ENCODE measurements at regions not wholly inside any gene's neighbourhood (a gene's known extent, or its start where the extent isn't known, plus 50 kb on each side); places are given as distances from the start of the nearest gene placed in this dataset.
"Not testable (repeated sequence)": the region's sequence is repeated elsewhere in the genome, so short reads cannot be mapped to it uniquely, and the experiment has no call there.

- no peak for DNase-seq
These were observed 240.7 kb upstream of the DNAJC19 start for GRCh38 chr3:181230258-181230657.

DNA sequence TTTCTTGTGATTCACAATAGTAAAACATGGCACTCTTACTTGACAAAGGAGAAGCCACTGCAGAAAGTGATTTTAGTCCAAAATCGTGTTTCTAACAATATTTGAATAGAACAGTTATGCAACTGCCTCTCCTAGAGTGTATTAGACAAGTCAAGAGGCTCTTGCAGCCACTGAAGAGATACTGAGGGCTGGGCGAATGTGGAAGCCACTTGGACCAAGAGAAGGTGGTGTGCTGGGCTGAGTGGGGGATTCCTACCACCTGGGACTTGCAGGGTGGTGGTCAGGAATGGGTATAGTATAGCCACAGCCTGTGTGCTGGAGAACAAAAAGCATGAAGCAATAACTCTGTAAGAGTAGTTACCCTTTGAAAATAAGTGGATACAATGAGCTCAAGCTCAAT is 223.8 kb upstream of the DNAJC19 start:
- DNase-seq = no peak

GRCh38 chr3:181212271-181212670 is 222.7 kb upstream of the DNAJC19 start:
- no peak for DNase-seq

DNA sequence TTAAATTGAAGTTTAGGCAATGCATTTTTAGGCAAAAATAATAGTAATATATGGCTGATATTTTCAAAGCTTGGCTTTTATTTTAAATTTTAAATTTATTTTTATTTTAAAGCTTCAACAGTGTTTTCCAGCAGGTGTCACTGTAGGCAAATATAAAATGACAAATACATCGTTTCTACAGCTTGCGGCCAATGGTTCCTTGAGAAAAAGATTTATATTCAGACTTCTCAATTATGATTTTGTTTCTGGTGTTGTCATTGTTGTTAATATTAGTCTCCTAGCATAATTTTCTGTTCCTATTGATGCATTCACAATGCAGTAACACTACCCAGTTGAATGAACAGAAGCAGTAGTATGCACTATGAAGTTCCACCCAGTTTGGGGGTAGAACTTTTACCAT is 220.7 kb upstream of the DNAJC19 start:
- DNase-seq = no peak

DNA sequence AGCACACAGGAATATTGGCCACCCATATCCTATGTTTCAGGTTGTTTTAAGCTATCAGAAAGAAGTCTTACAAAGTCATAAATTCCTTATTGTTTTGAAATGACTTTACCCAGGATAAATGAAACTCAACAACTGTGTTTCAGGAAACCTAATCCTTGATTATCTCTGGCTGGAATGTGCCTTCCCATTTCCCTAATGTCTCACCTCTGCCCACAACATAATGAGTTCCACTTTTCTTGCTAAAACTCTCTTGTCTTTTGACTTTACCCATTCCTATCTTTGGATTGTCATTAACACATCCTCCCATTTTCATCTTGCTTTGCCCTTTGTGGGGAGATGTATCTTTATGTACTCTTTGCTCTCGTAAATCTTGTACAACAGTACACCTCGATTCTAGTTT is 200.0 kb upstream of the DNAJC19 start:
- DNase-seq = no peak

- no peak for DNase-seq
These were observed 194.2 kb upstream of the DNAJC19 start for GRCh38 chr3:181183764-181184163.

DNA sequence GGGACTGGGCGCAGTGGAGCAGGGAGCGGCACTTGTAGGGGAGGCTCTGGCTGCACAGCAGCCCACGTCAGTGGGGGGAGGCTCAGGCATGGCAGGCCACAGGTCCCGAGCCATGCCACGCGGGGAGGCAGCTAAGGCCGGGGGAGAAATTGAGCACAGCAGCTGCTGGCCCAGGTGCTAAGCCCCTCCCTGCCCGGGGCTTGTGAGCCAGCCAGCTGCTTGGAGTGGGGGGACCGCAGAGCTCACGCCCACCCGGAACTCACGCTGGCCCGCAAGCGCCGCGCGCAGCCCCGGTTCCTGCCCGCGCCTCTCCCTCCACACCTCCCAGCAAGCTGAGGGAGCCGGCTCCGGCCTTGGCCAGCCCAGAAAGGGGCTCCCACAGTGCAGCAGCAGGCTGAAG is 193.5 kb upstream of the DNAJC19 start:
- DNase-seq = not testable (repeated sequence)

GRCh38 chr3:181178991-181179390 is 189.5 kb upstream of the DNAJC19 start:
- DNase-seq = no peak

GRCh38 chr3:181176601-181177000 is 187.1 kb upstream of the DNAJC19 start:
- DNase-seq = no peak

DNA sequence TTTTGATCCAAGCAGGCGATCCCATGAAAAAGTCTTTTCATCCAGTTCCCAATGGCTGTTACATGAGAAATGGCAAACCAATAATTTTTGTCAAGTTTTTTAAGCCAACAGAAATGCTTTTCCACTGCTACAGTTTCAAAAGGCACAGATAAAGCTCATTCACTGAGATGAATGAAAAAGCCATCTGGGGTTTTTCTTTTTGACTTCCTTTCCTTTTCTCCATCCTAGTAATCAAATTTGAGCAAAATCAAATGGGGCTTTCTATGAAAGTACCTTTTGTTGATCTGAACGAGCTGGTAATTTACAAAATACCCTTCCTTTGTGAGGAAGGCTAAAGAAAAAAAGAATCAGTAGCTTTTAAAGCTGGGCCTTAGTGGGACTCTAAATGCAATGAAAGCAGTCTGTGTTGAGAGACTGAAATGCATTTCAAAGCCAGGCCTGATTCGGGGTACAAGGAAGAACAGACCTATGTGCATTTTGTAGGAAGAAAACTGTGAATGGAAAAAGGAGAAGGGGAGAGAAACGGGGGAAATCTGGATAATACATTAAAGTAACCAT is 185.2 kb upstream of the DNAJC19 start:
- DNase-seq = no peak

- no peak for DNase-seq
These were observed 184.5 kb upstream of the DNAJC19 start for GRCh38 chr3:181174022-181174421.

DNA sequence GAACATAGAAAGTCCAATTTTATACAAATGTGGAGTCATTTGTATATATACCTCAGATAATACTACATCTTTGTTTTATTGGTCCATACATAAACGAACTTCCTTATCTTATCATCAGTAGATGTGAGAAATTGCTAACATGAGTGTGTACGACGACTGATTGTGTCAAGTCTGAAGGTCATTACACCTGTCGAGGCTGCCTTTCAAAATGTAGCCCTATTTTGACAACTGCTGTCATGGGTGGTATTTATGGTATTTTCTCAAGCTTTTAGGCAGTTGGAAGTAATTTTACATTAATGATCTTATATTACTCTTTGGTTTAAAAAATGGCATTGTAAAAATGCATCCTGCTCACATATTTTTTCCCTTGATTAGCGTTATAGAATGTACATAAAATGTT is 183.7 kb upstream of the DNAJC19 start:
- DNase-seq = no peak

DNA sequence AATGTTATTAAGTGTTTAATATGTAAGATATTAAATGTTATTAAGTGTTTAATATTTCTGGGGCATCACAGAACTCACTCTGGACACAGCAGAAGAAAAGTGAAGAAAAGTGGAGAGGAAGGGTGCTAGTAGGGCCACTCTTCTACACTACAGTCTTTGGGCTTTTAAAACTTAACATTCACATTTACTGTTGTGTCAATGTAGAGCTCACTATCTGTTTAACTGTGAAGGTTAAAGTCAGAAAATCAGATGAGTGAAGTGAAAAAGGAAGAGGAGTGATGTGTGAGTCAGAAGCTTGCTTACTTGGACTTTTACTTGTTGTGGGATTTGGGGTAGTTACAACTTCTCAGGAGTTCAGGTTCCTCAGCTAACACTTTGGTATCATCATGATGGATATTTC is 145.3 kb upstream of the DNAJC19 start:
- DNase-seq = no peak

DNA sequence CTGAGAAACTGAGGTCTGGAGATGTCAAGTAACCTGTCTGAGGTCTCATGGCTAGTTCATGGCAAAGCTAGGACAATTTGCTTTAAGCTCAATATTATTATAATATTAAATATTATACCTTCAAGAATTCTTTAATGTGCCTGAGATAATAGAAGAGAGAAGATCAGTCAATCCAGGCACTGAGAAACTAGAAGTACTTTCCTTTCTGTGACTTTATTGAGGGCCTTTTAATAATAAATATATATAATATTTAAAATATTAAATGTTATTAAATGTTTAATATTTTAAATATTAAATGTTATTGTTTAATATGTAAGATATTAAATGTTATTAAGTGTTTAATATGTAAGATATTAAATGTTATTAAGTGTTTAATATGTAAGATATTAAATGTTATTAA is 144.3 kb upstream of the DNAJC19 start:
- no peak for DNase-seq

- DNase-seq = no peak
These were observed 116.1 kb upstream of the DNAJC19 start for GRCh38 chr3:181105646-181106045.

- DNase-seq = no peak
These were observed 114.1 kb upstream of the DNAJC19 start for GRCh38 chr3:181103605-181104004.

DNA sequence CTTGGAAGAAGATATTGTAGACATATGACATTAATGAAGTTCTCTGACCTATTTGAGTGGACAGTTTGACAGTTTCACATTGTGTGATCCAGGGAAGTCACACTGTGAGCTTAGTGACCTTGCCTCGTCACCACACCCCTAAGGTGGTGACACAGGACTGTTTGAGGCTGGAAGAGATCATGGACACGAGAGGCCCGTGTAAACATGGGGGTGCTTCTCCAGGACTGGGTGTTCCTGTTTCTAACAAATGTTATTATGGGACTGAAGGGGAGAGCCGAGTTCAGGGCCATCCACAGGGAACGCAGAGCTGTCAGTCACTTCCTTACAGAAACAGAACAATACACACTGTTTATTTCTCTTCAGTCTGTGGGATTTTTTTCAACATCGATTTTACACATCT is 96.5 kb upstream of the DNAJC19 start:
- no peak for DNase-seq

GRCh38 chr3:181081930-181082329 is 92.4 kb upstream of the DNAJC19 start:
- no peak for DNase-seq

DNA sequence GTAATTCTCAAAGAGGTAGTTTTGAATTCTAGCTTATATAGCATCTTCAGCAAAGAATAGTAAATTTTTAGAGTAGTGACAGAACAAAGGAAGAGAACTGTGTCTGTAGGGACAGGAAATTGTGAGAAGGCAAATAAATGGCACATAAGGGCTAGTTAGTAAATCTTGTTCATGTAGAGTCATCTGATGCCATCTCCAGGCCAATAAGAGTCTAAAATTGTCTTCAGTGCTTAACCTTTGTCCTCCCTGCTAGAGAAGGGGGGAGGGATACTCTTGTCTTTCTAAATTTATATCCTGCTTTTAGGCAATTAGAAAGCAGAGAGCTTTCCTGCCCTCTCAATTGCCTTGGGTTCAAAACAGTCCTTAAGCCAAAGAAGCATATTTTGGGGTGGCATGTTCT is 87.0 kb upstream of the DNAJC19 start:
- no peak for DNase-seq

GRCh38 chr3:181075098-181075497 is 85.6 kb upstream of the DNAJC19 start:
- DNase-seq = no peak

DNA sequence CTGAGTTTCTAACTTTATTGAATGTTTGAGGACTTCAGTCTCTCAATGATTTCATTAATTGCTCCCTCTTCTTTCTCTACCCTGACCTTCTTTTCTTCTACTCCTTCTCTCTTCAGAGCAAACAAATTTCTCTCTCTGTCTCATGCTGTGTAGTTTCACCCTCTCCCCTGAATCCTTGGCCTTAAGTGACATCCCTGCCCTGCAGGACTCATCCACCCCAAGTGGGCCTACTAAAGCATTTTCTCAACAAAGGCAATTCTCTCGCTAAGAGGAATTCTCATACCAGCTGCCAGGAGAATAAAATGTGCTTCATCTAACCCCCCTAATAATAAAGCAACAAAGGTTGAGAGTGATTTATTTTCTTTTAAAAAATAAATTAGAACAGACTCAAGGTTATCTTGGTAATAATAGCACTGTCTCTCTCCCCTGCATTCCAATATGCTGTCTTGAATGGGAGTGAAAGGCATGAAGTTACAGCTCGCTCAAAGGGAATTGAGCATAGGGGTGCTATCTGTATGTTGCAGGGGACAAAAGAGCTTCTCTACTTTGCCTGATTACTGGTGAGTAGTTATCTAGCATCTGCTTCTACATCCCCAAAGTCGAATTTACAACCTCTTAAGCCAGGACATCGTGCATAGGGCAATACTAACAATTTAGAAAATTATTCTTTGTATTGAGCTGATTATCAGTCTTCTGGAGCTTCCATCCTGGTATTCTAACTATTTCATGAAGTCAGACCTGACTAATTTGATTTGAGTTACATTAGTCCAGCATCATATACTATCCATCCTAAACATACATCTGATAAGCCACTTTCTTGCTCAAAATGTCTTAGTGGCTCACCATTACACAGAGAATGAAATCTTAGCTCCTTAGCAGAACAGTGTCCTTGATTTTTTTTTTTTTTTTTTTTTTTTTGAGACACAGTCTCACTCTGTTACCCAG is 76.9 kb upstream of the DNAJC19 start:
- no peak for DNase-seq

GRCh38 chr3:181056136-181056732 is 66.7 kb upstream of the DNAJC19 start:
- no peak for DNase-seq

- no peak for DNase-seq
These were observed 65.0 kb upstream of the DNAJC19 start for GRCh38 chr3:181054538-181054937.

GRCh38 chr3:181052256-181052655 is 62.7 kb upstream of the DNAJC19 start:
- no peak for DNase-seq

All from DMS79 (cell line).